HG03521 (cell line): ENCODE measurements at regions not wholly inside any gene's neighbourhood (a gene's known extent, or its start where the extent isn't known, plus 50 kb on each side); places are given as distances from the start of the nearest gene placed in this dataset.
"Not testable (repeated sequence)": the region's sequence is repeated elsewhere in the genome, so short reads cannot be mapped to it uniquely, and the experiment has no call there.

ENCODE experiments used
- ATAC-seq: cut with Tn5 transposase; IDR thresholded peaks from one replicate; pipeline ENCODE4 v1.9.1; 2021; ENCODE audit warnings: mild to moderate bottlenecking, moderate library complexity; ENCODE audit not compliant: unreplicated experiment

DNA sequence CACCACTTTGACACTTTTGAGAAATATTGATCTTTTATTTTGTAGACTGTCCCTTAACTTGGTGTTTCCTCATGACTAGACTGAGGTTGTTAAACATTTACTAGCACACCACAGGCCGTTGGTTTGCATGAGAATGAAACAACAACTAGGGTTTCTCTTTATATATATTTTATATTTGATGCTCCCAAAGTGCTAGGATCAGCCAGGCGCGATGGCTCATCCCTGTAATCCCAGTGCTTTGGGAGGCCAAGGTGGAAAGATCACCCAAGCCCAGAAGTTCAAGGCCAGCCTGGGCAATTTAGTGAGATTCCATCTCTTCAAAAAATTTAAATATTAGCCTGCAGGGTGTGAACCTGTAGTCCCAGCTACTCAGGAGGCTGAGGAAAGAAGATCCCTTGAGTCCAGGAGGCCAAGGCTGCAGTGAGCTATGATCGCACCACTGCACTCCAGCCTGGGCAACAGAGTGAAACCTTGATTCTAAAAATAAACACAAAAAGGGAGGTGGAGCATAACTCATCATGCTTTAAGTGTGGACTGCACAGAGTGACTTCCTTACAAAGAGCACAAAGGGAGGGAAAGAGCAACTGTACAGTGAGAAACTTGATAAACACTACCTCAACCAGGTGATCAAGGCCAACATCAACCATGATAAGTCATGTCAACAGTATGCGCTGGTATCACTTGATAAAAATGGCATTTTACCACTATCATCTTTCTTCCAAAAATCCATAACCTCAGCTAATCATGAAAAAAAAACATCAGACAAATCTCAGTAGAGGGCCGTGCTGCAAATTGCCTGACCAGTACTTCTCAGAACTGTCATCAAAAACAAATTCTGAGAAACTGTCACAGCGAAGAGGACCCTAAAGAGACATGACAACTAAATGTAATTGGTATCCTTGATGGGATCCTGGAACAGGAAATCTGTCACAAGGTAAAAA lies 72.8 kb upstream of the ATF7IP2 start:
- ATAC-seq, result peak; percentile 74

DNA sequence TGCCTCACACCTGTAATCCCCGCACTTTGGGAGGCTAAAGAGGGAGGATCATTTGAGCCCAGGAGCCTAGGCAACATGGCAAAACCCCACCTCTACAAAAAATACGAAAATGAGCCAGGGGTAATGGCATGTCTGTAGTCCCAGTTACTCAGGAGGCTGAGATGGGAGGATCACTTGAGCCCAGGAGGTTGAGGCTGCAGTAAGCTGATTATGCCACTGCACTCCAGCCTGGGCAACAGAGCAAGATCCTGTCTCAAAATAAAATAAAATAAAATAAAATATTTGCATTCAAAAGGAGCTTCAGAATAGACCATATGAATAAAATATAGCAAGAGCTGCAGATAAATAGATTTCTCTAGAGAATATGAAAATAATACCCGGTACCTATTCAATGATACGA lies 71.5 kb upstream of the ATF7IP2 start:
- ATAC-seq, result no peak

DNA sequence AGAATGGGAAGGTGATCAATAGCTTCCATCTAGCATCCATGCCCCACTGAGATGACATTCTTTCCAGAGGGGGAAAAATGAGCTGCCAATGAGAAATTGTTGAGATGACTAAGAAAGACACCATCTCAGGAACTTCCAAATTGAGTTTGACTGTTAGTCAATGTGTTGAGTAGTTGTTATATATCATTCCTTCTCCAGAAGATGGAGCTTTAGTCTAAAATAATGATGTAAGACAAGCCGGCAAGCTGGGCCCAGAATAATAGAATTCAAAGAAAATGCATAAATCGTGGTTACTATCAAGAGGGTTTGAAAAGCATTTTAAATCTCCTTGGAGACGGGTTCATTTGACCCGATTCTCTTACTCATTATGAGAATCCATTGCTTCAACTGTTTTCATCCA lies 71.0 kb upstream of the ATF7IP2 start:
- ATAC-seq, result no peak

DNA sequence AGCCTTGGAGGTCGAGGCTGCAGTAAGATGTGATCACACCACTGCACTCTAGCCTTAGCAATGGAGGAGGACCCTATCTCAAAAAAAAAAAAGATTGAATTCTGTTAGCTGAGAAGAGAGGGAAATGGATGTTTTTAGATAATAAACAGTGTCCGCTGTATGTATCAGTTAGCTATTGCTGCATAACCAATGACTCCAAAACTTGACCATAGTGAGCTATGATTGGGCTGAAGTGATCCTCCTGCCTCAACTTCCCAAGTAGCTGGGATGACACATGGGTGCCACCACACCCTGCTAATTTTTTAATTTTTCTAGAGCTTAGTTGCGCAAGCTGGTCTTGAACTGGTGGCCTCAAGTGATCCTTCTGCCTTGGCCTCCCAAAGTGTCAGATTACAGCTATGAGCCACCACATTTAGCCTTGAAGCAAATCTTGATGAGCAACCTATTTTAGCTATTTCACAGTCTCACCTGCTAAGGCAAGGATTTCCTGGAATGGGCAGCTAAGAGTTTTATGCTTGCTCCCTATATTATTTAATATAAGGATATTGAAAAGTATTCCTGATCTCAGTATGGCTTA lies 68.3 kb upstream of the ATF7IP2 start:
- ATAC-seq, result no peak

DNA sequence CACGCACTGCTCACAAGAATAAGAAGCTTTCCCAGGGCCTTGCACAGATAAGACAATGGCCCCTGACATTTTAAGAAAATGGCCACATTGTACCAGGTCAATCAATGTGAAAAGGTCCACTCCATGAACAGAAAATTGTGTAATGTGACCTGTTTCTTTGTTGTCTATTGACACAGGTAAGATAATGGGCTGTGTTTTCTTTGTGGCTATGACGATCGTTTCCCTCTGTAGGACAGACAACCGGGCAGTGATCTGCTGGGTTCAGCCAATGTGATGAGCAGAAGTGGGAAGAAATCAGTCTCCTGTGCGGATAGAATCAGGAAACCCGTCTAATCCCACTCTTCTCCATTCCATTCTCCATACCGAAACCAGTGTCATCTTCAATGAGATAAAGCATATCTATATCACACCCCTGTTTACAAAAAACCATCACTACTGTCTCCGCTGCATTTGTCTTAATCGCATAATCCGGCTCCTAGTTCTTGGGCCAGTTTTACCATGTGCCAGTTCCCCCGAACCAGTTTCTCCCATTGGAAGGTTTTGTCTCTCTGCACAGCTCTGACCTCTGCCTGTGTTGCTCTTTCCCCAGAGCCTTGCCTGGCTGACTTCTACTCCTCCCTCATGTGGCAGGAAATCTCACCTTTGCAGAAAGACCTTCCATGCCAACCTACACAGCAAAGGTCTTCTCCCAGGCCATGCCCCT lies 66.9 kb upstream of the ATF7IP2 start:
- ATAC-seq, result no peak

DNA sequence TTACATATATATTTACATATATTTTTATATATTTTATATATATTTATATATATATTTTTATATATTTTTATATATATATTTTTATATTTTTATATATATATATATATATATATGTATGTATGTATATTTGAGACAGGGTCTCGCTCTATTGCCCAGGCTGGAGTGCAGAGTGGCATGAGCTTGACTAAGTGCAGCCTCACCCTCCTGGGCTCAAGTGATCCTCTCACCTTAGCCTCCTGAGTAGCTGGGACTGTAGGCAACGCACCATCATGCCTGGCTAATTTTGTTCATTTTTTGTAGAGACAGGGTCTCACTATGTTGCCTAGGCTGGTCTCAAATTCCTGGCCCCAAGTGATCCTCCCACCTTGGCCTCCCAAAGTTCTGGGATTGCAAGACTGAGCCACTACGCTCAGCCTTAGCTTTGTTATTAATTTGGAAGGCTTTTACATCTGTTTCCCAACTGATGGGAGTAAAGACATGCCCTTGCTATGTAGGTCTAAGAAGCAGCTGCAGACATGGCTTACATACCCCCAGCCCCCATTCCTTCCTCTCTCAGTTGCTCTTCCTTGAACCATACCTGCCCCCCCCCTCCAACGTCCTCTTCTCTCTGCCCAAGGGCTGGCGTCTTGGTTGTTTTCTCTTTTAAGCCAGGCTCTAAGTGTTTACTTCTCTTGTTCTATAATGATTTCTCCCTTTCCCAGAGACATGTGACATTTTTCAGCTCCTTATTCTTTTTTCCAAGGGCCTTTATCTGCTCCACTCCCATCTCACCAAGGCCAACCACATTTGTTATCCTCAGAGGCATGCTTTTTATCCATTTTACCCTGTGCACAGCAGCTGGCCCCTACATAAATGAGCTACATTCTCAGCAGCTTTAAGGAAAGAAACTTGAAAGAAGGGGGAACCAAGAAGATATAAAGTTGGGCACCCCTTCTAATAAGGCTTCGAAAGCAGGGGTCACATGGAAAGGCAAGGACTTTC lies 64.2 kb upstream of the ATF7IP2 start:
- no peak for ATAC-seq

DNA sequence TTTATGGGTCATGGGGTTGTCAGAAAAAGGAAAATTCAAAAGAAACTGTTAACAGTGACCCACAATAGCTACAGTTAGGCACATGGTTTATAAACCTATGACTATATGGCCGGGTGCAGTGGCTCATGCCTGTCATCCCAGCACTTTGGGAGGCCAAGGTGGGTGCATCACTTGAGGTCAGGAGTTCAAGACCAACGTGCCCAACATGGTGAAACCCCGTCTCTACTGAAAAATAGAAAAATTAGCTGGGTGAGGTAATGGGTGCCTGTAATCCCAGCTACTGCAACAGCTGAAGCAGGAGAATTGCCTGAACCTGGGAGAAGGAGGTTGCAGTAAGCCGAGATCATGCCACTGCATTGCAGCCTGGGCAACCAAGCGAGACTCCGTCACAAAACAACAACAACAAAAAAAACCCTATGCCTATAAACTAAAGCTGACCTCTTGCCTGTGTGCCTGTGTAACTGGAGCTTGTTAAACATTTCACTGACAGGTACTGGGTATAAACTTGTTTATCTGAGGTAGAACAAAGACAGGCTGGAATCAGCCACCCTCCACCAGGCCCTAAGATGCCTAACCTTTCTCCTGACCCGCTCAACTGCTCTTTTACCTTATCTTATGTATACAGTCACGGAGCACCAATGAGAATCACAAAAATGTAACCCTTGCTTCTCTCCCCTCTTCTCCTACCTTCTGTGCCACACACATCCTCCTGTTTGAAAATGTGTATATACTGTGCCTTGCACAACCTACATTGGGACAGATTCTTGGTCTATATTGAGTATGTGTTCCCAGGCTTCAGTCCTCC lies 62.9 kb upstream of the ATF7IP2 start:
- no peak for ATAC-seq

DNA sequence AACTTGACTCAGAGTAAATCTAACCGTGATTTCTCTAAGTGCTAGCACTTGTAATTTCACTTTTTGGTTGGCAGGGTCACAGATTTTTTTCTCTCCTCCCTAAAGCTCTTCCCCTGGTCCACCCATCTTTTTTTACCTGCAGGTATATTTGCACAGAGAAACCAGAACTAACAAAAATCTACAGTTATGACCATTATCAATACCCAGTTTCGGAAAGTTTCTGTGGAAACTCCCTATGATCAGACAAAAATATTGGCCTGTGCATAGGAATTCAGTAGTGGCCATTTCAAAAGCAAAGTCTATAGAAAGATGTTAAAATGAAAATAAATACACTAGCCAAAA lies 62.4 kb upstream of the ATF7IP2 start:
- ATAC-seq, result no peak

DNA sequence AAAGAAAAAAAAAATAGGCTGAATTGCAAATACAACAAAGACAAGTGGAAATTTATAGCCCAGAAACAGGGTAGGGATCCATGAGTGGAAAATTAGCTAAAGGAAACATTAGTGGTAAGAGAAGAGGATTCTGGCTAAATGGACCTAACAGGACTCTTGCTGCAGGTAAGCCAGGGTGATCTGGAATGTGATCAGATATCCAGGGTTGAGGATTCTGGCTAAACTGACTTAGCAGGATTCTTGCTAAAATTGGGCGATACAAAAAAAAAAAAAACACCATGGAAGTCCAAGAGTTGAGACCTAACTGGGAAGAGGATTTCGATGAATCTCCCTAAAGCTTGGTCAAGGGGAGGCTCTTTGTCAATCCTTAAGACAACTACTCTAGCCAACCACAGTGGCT lies 61.7 kb upstream of the ATF7IP2 start:
- ATAC-seq, result no peak

DNA sequence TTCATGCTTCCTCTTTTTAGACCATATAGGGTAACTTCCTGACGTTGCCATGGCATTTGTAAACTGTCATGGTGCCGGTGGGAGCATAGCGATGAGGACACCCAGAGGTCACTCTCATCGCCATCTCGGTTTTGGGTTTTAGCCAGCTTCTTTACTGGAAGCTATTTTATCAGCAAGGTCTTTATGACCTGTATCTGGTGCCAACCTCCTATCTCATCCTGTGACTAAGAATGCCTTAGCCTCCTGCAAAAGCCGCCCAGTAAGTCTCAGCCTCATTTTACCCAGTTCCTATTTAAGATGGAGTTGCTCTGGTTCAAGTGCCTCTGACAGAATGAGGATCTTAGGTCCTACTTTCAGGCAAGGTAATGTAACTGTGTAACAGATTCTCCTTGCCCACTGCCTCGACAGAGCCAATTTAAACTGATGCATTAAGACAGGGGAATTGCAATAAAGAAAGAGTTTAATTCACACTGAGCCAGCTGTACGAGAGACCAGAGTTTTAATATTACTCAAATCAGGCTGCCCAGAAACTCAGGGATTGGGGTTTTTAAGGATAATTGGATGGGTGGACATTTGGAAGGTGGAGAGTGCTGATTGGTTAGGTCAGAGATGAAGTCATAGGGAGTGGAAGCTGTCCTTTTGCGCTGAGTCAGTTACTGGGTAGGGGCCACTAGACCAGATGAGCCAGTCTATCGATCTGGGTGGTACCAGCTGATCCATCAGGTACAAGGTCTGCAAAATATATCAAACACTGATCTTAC lies 59.9 kb upstream of the ATF7IP2 start:
- no peak for ATAC-seq

DNA sequence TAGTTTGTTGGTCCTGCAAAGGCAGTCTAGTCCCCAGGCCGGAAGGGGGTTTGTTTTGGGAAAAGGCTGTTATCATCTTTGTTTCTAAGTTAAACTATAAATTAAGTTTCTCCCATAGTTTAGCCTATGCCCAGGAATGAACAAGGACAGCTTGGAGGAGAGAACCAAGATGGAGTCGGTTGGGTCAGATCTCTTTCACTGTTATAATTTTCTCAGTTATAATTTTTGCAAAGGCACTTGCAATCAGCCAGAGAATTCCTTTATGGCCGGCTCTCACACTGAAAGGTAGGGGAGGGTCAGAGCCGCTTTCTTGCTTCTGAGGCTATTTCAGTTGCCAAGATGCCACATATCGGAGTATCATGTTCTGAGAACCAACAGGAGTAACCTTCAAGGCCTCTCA lies 59.2 kb upstream of the ATF7IP2 start:
- ATAC-seq, result no peak

DNA sequence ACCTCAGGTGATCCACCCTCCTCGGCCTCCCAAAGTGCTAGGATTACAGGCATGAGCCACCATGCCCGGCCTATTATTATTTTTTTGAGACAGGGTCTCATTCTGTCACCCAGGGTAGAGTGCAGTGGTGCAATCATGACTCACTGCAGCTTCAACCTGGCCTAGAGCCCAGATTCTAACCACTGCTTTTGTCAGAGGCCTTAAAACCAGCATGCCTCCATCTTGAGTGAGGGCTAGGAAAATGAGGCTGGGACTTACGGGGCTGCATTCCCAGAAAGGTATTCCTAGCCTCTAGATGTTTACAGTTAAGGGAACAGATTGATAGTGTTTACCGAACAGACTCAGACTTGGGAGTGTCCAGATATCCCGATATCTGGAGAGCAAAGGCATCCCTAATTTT lies 57.6 kb upstream of the ATF7IP2 start:
- ATAC-seq, result not testable (repeated sequence)

DNA sequence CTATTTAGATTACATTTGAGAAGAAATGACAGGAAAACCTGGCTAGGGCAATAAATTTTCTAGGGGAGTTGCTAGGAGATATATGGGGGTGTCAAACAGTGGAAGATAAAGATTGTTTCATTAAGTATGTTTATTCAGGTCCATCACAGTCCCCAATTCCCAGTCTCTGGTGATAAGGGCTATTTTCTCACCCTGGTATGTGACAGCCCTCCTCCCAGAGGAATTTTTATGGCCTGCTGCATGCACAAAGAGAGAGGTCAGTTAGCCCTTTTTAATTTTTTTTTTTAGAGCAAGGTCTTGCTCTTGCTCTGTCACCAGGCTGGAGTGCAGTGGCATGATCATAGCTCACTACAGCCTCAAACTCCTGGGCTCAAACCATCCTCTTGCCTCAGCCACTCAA lies 53.6 kb upstream of the ATF7IP2 start:
- no peak for ATAC-seq

DNA sequence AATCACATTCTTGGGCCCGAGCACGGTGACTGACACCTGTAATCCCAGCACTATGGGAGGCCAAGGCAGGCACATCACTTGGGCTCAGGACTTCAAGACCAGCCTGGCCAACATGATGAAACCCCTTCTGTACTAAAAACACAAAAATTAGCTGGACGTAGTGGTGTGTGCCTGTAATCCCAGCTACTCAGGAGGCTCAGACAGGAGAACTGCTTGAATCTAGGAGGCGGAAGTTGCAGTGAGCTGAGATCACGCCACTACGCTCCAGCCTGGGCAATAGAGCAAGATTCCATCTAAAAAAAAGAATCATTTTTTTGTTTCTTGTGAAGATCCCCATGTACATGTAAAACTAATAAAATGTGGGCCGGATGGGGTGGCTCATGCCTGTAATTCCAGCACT lies 53.1 kb upstream of the ATF7IP2 start:
- ATAC-seq, result no peak

DNA sequence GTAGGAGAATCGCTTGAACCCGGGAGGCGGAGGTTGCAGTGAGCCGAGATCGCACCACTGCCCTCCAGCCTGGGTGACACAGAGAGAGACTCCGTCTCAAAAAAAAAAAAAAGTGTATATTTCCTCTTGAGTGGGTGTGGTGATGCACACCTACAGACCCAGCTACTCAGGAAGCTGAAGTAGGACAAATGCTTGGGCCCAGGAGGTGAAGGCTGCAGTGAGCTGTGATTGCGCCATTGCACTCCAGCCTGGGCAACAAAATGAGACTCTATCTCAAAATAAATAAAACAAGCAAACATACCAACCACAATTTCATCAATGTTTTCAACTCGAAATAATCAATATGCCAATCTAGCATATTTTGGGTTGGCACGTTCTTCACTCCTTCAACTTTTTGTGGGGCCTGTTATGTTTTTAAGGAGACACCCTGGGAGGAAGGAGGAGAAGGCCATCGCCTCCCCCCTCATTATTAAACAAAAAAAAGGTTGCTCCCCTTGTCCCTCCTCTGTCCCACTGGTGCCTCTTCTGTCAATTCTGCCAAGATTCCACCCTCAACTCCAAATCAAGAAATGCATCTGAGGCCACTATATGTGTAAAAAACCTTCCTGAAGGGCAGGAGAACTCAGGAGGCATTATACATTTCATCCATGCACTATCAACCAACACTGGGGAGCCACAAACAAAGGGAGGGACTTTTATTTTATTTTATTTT lies 52.4 kb upstream of the ATF7IP2 start:
- ATAC-seq, result no peak

DNA sequence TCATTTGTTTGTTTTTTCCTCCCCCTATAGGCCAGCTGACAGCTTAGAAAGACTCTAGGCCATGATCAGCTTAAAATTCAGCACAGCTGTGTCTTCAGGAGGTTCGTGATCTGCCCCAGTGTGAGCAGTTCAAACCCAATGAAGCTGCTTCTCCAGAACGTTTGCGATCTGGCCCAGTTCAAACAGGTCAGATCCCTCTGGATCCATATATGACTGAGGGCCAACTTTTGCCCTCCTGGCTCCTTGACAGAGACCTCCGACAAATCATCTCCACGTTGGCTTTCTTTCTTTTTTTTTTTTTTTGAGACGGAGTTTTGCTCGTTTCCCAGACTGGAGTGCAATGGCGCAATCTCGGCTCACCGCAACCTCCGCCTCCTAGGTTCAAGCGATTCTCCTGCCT lies 50.2 kb upstream of the ATF7IP2 start:
- no peak for ATAC-seq
